HFF-Myc (cell line): ENCODE measurements at regions not wholly inside any gene's neighbourhood (a gene's known extent, or its start where the extent isn't known, plus 50 kb on each side); places are given as distances from the start of the nearest gene placed in this dataset.

Source experiments
- DNase-seq: peaks from one replicate; pipeline ENCODE4 v3.0.0-alpha.2; 2011; ENCODE audit warnings: low read depth; ENCODE audit errors: extremely low read depth
- H3K4me3 ChIP-seq: replicated peaks from 2 replicates; pipeline ENCODE4 v1.5.1; 2011; ENCODE audit warnings: low read depth, mild to moderate bottlenecking, control low read depth, low read length
- CTCF ChIP-seq: IDR thresholded peaks from 2 replicates; pipeline ENCODE4 v1.5.1; 2012; ENCODE audit warnings: mild to moderate bottlenecking, low read depth, low read length, control low read depth; ENCODE audit errors: missing control alignments

GRCh38 chr2:150020937-150021673, 433.5 kb upstream of the MMADHC start:
- no peak for DNase-seq
- TF ChIP-seq CTCF, result no peak
- no peak overlapping the region for H3K4me3 ChIP-seq

- DNase-seq, result no peak
- H3K4me3 ChIP-seq, result no peak overlapping the region
- no peak for TF ChIP-seq CTCF
Observed at GRCh38 chr2:150020221-150020620, 432.6 kb upstream of the MMADHC start.

GRCh38 chr2:150019063-150019462, 431.5 kb upstream of the MMADHC start:
- no peak overlapping the region for H3K4me3 ChIP-seq
- no peak for TF ChIP-seq CTCF
- DNase-seq, result no peak

GRCh38 chr2:150012986-150013385, 425.4 kb upstream of the MMADHC start:
- DNase-seq, result no peak
- TF ChIP-seq CTCF, result no peak
- no peak overlapping the region for H3K4me3 ChIP-seq

GRCh38 chr2:150011161-150011730, 423.7 kb upstream of the MMADHC start:
- DNase-seq, result no peak
- no peak for TF ChIP-seq CTCF
- no peak overlapping the region for H3K4me3 ChIP-seq

GRCh38 chr2:150008901-150009300, 421.3 kb upstream of the MMADHC start:
- H3K4me3 ChIP-seq, result no peak overlapping the region
- no peak for DNase-seq
- no peak for TF ChIP-seq CTCF
